GM10248 (cell line): ENCODE measurements at regions not wholly inside any gene's neighbourhood (a gene's known extent, or its start where the extent isn't known, plus 50 kb on each side); places are given as distances from the start of the nearest gene placed in this dataset.

ENCODE experiments used
- CTCF ChIA-PET: fragments of 300-600 bp; sonication (Branson Sonifier 250); formaldehyde crosslinking; extraction: SDS; loops from one replicate; lab custom pipeline; 2021; ENCODE audit warnings: antibody characterized with exemption; lab: Yijun Ruan, JAX
- POLR2A ChIA-PET: fragments of 350-650 bp; sonication (Branson Sonifier 250); formaldehyde crosslinking; extraction: SDS; loops from one replicate; lab custom pipeline; 2020; ENCODE audit warnings: antibody characterized with exemption; lab: Yijun Ruan, JAX
- DNase-seq: peaks from one replicate; pipeline ENCODE4 v3.0.0; 2012; ENCODE audit errors: extremely low spot score
- CTCF ChIP-seq: IDR thresholded peaks from 2 replicates; pipeline ENCODE4 v1.5.1; 2012; ENCODE audit warnings: mild to moderate bottlenecking, low read depth; ENCODE audit errors: extremely low read depth, missing control alignments, control extremely low read depth

- no peak for TF ChIP-seq CTCF
- no peak for DNase-seq
- ChIA-PET CTCF (interaction anchor here (0.8 to 1.9 kb wide), 2 partner anchors 11 to 14 kb away, joined by 4 to 7 read pairs; no protein-coding TSS in a partner anchor), POLR2A (no interaction called here)
These were observed 232.4 kb downstream of the SNAPC1 start for GRCh38 chr14:61994589-61994988.

GRCh38 chr14:61996753-61997152, 234.5 kb downstream of the SNAPC1 start:
- DNase-seq = no peak
- ChIA-PET CTCF (interaction anchor here (1.3 kb wide), 1 partner anchor 16 kb away, joined by 3 read pairs; no protein-coding TSS in a partner anchor), POLR2A (no interaction called here)
- TF ChIP-seq CTCF = no peak

GRCh38 chr14:61997161-61997560, 234.9 kb downstream of the SNAPC1 start:
- DNase-seq = no peak
- POLR2A ChIA-PET = no interaction called here
- no peak for TF ChIP-seq CTCF
- CTCF ChIA-PET = interaction anchor here (1.3 kb wide), 1 partner anchor 16 kb away, joined by 3 read pairs; no protein-coding TSS in a partner anchor

- DNase-seq = no peak
- ChIA-PET CTCF (interaction anchor here (0.8 to 1.1 kb wide), 2 partner anchors 11 to 19 kb away, joined by 3 read pairs; no protein-coding TSS in a partner anchor), POLR2A (no interaction called here)
- TF ChIP-seq CTCF = no peak
These were observed 239.7 kb downstream of the SNAPC1 start for GRCh38 chr14:62001963-62002362.

- DNase-seq = no peak
- CTCF ChIA-PET = interaction anchor here (0.7 to 1.5 kb wide), 3 partner anchors 11 to 59 kb away, joined by 3 read pairs; no protein-coding TSS in a partner anchor
- POLR2A ChIA-PET = no interaction called here
- no peak for TF ChIP-seq CTCF
These were observed 240.4 kb downstream of the SNAPC1 start for GRCh38 chr14:62002642-62003041.

GRCh38 chr14:62003701-62004100, 241.5 kb downstream of the SNAPC1 start:
- DNase-seq = no peak
- no peak for TF ChIP-seq CTCF
- ChIA-PET CTCF (interaction anchor here (1.3 to 1.5 kb wide), 2 partner anchors 28 to 58 kb away, joined by 3 read pairs; no protein-coding TSS in a partner anchor), POLR2A (no interaction called here)
